ENCODE measurements at regions not wholly inside any gene's neighbourhood (a gene's known extent, or its start where the extent isn't known, plus 50 kb on each side); places are given as distances from the start of the nearest gene placed in this dataset.

DNA sequence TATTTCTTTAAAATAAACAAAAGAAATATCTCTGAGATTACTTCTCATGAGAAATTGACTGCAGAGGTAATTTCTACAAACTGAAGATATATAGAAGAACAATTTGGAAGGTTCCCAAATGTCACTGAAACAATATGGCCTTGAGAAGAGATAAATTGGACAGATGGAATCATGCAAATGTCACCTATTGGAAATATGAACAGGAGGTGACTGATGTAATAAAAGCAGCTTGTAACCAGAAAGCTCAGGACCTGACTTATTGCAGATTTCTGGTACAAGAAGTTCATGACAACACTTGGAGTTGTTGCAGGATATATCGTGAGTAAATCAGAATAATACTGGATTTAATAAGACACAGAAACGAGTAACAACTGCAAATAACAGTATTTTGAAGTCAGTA lies 93.3 kb upstream of the TRHDE start:
- BruUV-seq (replicated peaks): no TSS peak
- no CpG with 5 or more reads among the region's 2 CpGs for WGBS, 2 experiments (ENCODE audit: extremely low coverage in 2 of 2, insufficient read length in 1 of 2)
- CTCF ChIA-PET: no interaction called here

More for the DNA sequence above, 93.3 kb upstream of the TRHDE start:
- in situ Hi-C loops (cut with MboI; ENCODE audit: low sequenced_read_pairs) (no loop called here), dilution Hi-C loops (cut with HindIII; ENCODE audit: low sequenced_read_pairs, unreplicated experiment) (no loop called here), intact Hi-C loops (cut with micrococcal nuclease) (no loop called here)
- POLR2A ChIA-PET (ENCODE audit: unreplicated experiment): no interaction called here
- no peaks in the 10 kb centered on the region for H3K79me1 ChIP-seq (ENCODE audit: low read depth in 1 of 2, low read length in 2 of 2)
- no peak overlapping the region for H3K23ac ChIP-seq (ENCODE audit: low read depth, low read length)
- H3K4me2 ChIP-seq (ENCODE audit: low read depth, low read length): no peak overlapping the region
- H3K4me1 ChIP-seq (ENCODE audit: control insufficient read depth, insufficient read depth, low read length): no peaks in the 10 kb centered on the region
- no peak overlapping the region for H3K4me3 ChIP-seq (ENCODE audit: insufficient read depth, low read depth, low read length)
- H3K56ac ChIP-seq (ENCODE audit: extremely low read depth, insufficient read depth, low read length): no peak overlapping the region
- no peak for TF ChIP-seq CHD1 (IDR thresholded peaks at IDR 0.05; ENCODE audit: low read depth, low read length)
- no peak for TF ChIP-seq NFE2L2 (IDR thresholded peaks at IDR 0.05; ENCODE audit: low read depth, low read length)
- TF ChIP-seq USF2 (IDR thresholded peaks at IDR 0.05; ENCODE audit: low read depth, low read length): no peak
- TF ChIP-seq ELK1 (IDR thresholded peaks at IDR 0.05; ENCODE audit: borderline replicate concordance, low read depth, low read length): no peak
- TF ChIP-seq SMC3 (IDR thresholded peaks at IDR 0.05; ENCODE audit: low read depth, low read length): no peak
- no peak for TF ChIP-seq FOS (IDR thresholded peaks at IDR 0.05; ENCODE audit: low read depth, low read length)
- no peak for TF ChIP-seq MAFK (IDR thresholded peaks at IDR 0.05; ENCODE audit: low read depth, low read length)
- TF ChIP-seq BHLHE40 (IDR thresholded peaks at IDR 0.05; ENCODE audit: low read depth, low read length): no peak
- no peak for TF ChIP-seq RAD21 (IDR thresholded peaks at IDR 0.05; ENCODE audit: low read length)
- TF ChIP-seq POLR2A (IDR thresholded peaks at IDR 0.05; ENCODE audit: low read depth, low read length): no peak
- TF ChIP-seq CEBPB (IDR thresholded peaks at IDR 0.05; ENCODE audit: low read depth, low read length): no peak
- TF ChIP-seq MXI1 (IDR thresholded peaks at IDR 0.05; ENCODE audit: borderline replicate concordance, low read depth, low read length): no peak
- no peak for TF ChIP-seq MAZ (IDR thresholded peaks at IDR 0.05; ENCODE audit: borderline replicate concordance, low read depth, low read length)
- no peak for TF ChIP-seq RCOR1 (IDR thresholded peaks at IDR 0.05; ENCODE audit: insufficient replicate concordance, low read length)
- no peak for TF ChIP-seq RFX5 (IDR thresholded peaks at IDR 0.05; ENCODE audit: low read depth, low read length)
- TF ChIP-seq, protein P1, sequence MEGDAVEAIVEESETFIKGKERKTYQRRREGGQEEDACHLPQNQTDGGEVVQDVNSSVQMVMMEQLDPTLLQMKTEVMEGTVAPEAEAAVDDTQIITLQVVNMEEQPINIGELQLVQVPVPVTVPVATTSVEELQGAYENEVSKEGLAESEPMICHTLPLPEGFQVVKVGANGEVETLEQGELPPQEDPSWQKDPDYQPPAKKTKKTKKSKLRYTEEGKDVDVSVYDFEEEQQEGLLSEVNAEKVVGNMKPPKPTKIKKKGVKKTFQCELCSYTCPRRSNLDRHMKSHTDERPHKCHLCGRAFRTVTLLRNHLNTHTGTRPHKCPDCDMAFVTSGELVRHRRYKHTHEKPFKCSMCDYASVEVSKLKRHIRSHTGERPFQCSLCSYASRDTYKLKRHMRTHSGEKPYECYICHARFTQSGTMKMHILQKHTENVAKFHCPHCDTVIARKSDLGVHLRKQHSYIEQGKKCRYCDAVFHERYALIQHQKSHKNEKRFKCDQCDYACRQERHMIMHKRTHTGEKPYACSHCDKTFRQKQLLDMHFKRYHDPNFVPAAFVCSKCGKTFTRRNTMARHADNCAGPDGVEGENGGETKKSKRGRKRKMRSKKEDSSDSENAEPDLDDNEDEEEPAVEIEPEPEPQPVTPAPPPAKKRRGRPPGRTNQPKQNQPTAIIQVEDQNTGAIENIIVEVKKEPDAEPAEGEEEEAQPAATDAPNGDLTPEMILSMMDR (conservative IDR thresholded peaks at IDR 0.05; ENCODE audit: low read depth, low read length): no peak
- H2BK20ac ChIP-seq (ENCODE audit: low read depth, low read length): no peak overlapping the region
- H3K14ac ChIP-seq (replicated peaks; ENCODE audit: low read depth, low read length): no peak overlapping the region
- H4K20me1 ChIP-seq (ENCODE audit: insufficient read depth, low read length): no peaks in the 10 kb centered on the region
- H3K9me3 ChIP-seq (ENCODE audit: control insufficient read depth, insufficient read depth, low read length): no peaks in the 10 kb centered on the region
- H3K27ac ChIP-seq (ENCODE audit: insufficient read depth, low read length): no peak overlapping the region
- H4K8ac ChIP-seq (ENCODE audit: low read depth in 2 of 2, low read length in 2 of 2): no peak overlapping the region
- H3K9me1 ChIP-seq (ENCODE audit: insufficient read depth, low read length): no peaks in the 10 kb centered on the region
- DNase-seq: no peak
- H4K5ac ChIP-seq (ENCODE audit: low read depth, low read length): no peak overlapping the region
- no peaks in the 10 kb centered on the region for H3K36me3 ChIP-seq (ENCODE audit: control insufficient read depth, insufficient read depth, low read length)
- H4K91ac ChIP-seq (ENCODE audit: insufficient read depth, low read depth, low read length): no peak overlapping the region
- no peak overlapping the region for H3K18ac ChIP-seq (ENCODE audit: low read depth, low read length)
- H2BK120ac ChIP-seq (ENCODE audit: low read depth, low read length): no peak overlapping the region
- no peak overlapping the region for H2BK5ac ChIP-seq (ENCODE audit: low read depth, low read length, poor library complexity, severe bottlenecking)
- H2BK15ac ChIP-seq (ENCODE audit: low read depth, low read length): no peak overlapping the region
- no peak overlapping the region for H2AFZ ChIP-seq (replicated peaks; ENCODE audit: low read length, poor library complexity)
- H3K9ac ChIP-seq (ENCODE audit: low read depth, low read length): no peak overlapping the region
- H3K27me3 ChIP-seq (ENCODE audit: control insufficient read depth, insufficient read depth, low read length): peaks cover 2% of the 10 kb centered on the region
- no peak overlapping the region for H2AK9ac ChIP-seq (replicated peaks; ENCODE audit: low read depth, low read length, poor library complexity)
- no peak overlapping the region for H2AK5ac ChIP-seq (ENCODE audit: low read depth, low read length)
- no peak for ATAC-seq (ENCODE audit: low read depth)
- H3K4ac ChIP-seq (ENCODE audit: low read depth, low read length): no peak overlapping the region
